ENCODE measurements at regions not wholly inside any gene's neighbourhood (a gene's known extent, or its start where the extent isn't known, plus 50 kb on each side); places are given as distances from the start of the nearest gene placed in this dataset.

DNA sequence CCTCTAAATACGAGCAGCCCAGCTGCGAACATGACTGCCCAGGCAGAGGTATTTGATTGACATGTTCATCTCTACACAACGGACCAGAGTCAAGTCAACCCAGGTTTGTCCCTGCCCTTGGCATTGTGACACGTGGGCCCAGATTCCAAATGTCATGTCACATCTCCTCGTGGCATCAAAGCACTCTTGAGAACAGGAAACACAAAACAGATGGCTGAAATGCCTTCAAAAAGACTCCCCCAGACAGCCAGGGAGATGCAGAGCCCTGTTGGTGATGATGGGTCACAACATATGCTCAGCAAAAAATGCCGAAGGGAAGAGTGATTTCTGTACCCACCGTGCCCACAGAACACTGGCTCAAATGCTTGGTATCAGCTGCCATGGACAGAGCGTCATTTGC lies 337.8 kb upstream of the DAB1 start:
- TF ChIP-seq, protein P1, sequence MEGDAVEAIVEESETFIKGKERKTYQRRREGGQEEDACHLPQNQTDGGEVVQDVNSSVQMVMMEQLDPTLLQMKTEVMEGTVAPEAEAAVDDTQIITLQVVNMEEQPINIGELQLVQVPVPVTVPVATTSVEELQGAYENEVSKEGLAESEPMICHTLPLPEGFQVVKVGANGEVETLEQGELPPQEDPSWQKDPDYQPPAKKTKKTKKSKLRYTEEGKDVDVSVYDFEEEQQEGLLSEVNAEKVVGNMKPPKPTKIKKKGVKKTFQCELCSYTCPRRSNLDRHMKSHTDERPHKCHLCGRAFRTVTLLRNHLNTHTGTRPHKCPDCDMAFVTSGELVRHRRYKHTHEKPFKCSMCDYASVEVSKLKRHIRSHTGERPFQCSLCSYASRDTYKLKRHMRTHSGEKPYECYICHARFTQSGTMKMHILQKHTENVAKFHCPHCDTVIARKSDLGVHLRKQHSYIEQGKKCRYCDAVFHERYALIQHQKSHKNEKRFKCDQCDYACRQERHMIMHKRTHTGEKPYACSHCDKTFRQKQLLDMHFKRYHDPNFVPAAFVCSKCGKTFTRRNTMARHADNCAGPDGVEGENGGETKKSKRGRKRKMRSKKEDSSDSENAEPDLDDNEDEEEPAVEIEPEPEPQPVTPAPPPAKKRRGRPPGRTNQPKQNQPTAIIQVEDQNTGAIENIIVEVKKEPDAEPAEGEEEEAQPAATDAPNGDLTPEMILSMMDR (conservative IDR thresholded peaks at IDR 0.05) = no peak
- no peak for TF ChIP-seq EZH2 (IDR thresholded peaks at IDR 0.05; ENCODE audit: low read depth)

Measured in PC-9 (cell line).